Esophagus squamous epithelium (tissue), 4 donors: ENCODE measurements at regions not wholly inside any gene's neighbourhood (a gene's known extent, or its start where the extent isn't known, plus 50 kb on each side); places are given as distances from the start of the nearest gene placed in this dataset.

ENCODE experiments used
- CTCF ChIP-seq, 6 experiments: fragments of 450-650 bp in 4 of 6; fragments of 200-600 bp in 2 of 6; sonication (generic) in 2 of 6; IDR thresholded peaks; one replicate each; pipeline ENCODE4 v1.5.1; 2016 to 2019; ENCODE audit warnings: antibody characterized with exemption in 6 of 6, mild to moderate bottlenecking in 4 of 6, moderate library complexity in 4 of 6
- POLR2A ChIP-seq, 4 donors: fragments of 450-650 bp; IDR thresholded peaks; one replicate each; pipeline ENCODE4 v1.6.1; 2017; ENCODE audit warnings: antibody characterized with exemption in 4 of 4, mild to moderate bottlenecking in 4 of 4, moderate library complexity in 3 of 4

- TF ChIP-seq CTCF (IDR thresholded peaks at IDR 0.05) (no peak), POLR2A (IDR thresholded peaks at IDR 0.05) (no peak)
Observed at GRCh38 chr12:84069198-84069597, 843.4 kb downstream of the SLC6A15 start.
